WTC11 (cell line): ENCODE measurements at regions not wholly inside any gene's neighbourhood (a gene's known extent, or its start where the extent isn't known, plus 50 kb on each side); places are given as distances from the start of the nearest gene placed in this dataset.

Experiments
- ATAC-seq: fragments of 200-7000 bp; cut with Tn5 transposase; 2 replicates; pipeline ENCODE4 v1.10.0; 2021; ENCODE audit warnings: mild to moderate bottlenecking, moderate library complexity
- CTCF ChIA-PET: fragments of 300-600 bp; sonication (Branson Sonifier 250); formaldehyde crosslinking; loops from one replicate; lab custom pipeline; 2021; ENCODE audit warnings: antibody characterized with exemption; lab: Charles Lee
- POLR2A ChIA-PET: fragments of 350-600 bp; sonication (Branson Sonifier 250); formaldehyde crosslinking; loops from one replicate; lab custom pipeline; 2021; ENCODE audit warnings: antibody characterized with exemption; lab: Charles Lee
- DNase-seq: peaks from one replicate; pipeline ENCODE4 v3.0.0; 2021; ENCODE audit warnings: low spot score
- H3K27ac Mint-ChIP-seq: 2 replicates; pipeline ENCODE4 v1.8.0; 2021; ENCODE audit warnings: mixed read lengths
- H3K27me3 Mint-ChIP-seq: 2 replicates; pipeline ENCODE4 v1.8.0; 2021; ENCODE audit warnings: low read depth, mild to moderate bottlenecking, moderate library complexity, mixed read lengths
- H3K36me3 Mint-ChIP-seq: 2 replicates; pipeline ENCODE4 v1.8.0; 2021; ENCODE audit warnings: mixed read lengths
- H3K4me1 Mint-ChIP-seq: 2 replicates; pipeline ENCODE4 v1.8.0; 2022; ENCODE audit warnings: mixed read lengths
- H3K4me3 Mint-ChIP-seq: 2 replicates; pipeline ENCODE4 v1.8.0; 2021; ENCODE audit warnings: mild to moderate bottlenecking, moderate library complexity, mixed read lengths
- H3K9me3 Mint-ChIP-seq: 2 replicates; pipeline ENCODE4 v1.8.0; 2021; ENCODE audit warnings: mixed read lengths
- ATF1 ChIP-seq: sonication (generic); formaldehyde crosslinking; IDR thresholded peaks from 2 replicates; pipeline ENCODE4 v1.8.1; 2023; ENCODE audit warnings: mild to moderate bottlenecking, moderate library complexity, missing genetic modification reagents
- CREB1 ChIP-seq: sonication (generic); formaldehyde crosslinking; IDR thresholded peaks from 2 replicates; pipeline ENCODE4 v1.8.0; 2023; ENCODE audit warnings: mild to moderate bottlenecking, missing genetic modification reagents
- CREM ChIP-seq: sonication (generic); formaldehyde crosslinking; IDR thresholded peaks from 2 replicates; pipeline ENCODE4 v1.8.1; 2022; ENCODE audit warnings: mild to moderate bottlenecking, missing genetic modification reagents, moderate library complexity
- ESRRA ChIP-seq: sonication (generic); formaldehyde crosslinking; IDR thresholded peaks from 2 replicates; pipeline ENCODE4 v1.8.1; 2022; ENCODE audit warnings: mild to moderate bottlenecking, missing genetic modification reagents, borderline replicate concordance
- GRHL2 ChIP-seq: fragments of 250-450 bp; sonication (Bioruptor Pico); IDR thresholded peaks from 2 replicates; pipeline ENCODE4 v1.8.0; 2022; ENCODE audit warnings: mild to moderate bottlenecking, moderate library complexity; ENCODE audit not compliant: insufficient replicate concordance, severe bottlenecking
- IRF2 ChIP-seq: sonication (generic); formaldehyde crosslinking; IDR thresholded peaks from 2 replicates; pipeline ENCODE4 v1.8.0; 2022; ENCODE audit warnings: low read depth, missing genetic modification reagents, borderline replicate concordance
- MLX ChIP-seq: sonication (generic); formaldehyde crosslinking; IDR thresholded peaks from 2 replicates; pipeline ENCODE4 v1.8.1; 2023; ENCODE audit warnings: mild to moderate bottlenecking, missing genetic modification reagents, moderate library complexity
- MXD4 ChIP-seq: fragments of 250-450 bp; sonication (Bioruptor Pico); IDR thresholded peaks from 2 replicates; pipeline ENCODE4 v1.8.0; 2021; ENCODE audit warnings: mild to moderate bottlenecking, moderate library complexity, borderline replicate concordance
- NFYB ChIP-seq: sonication (generic); formaldehyde crosslinking; conservative IDR thresholded peaks from 2 replicates; pipeline ENCODE4 v1.8.0; 2022; ENCODE audit warnings: low read depth, missing genetic modification reagents
- PREB ChIP-seq: sonication (generic); formaldehyde crosslinking; IDR thresholded peaks from 2 replicates; pipeline ENCODE4 v1.8.1; 2022; ENCODE audit warnings: mild to moderate bottlenecking, missing genetic modification reagents, moderate library complexity, borderline replicate concordance
- PRRX2 ChIP-seq: fragments of 250-450 bp; sonication (Bioruptor Pico); IDR thresholded peaks from 2 replicates; pipeline ENCODE4 v1.8.0; 2021; ENCODE audit warnings: mild to moderate bottlenecking
- TCF7 ChIP-seq: sonication (generic); formaldehyde crosslinking; IDR thresholded peaks from 2 replicates; pipeline ENCODE4 v1.8.0; 2022; ENCODE audit warnings: mild to moderate bottlenecking, low read depth, missing genetic modification reagents, moderate library complexity
- ZMAT4 ChIP-seq: fragments of 250-450 bp; sonication (Bioruptor Pico); IDR thresholded peaks from 2 replicates; pipeline ENCODE4 v1.9.0; 2021; ENCODE audit warnings: mild to moderate bottlenecking
- ZNF671 ChIP-seq: fragments of 250-450 bp; sonication (Bioruptor Pico); IDR thresholded peaks from 2 replicates; pipeline ENCODE4 v1.8.0; 2021; ENCODE audit warnings: mild to moderate bottlenecking
- ZSCAN18 ChIP-seq: fragments of 250-450 bp; sonication (Bioruptor Pico); IDR thresholded peaks from 2 replicates; pipeline ENCODE4 v2.1.2; 2022; ENCODE audit warnings: mild to moderate bottlenecking, moderate library complexity
- TF ChIP-seq, protein P1 (sequence below): sonication (generic); formaldehyde crosslinking; IDR thresholded peaks from 2 replicates; pipeline ENCODE4 v1.8.0; 2023; ENCODE audit warnings: mild to moderate bottlenecking, missing genetic modification reagents
- TF ChIP-seq, protein P2 (sequence below): sonication (generic); formaldehyde crosslinking; IDR thresholded peaks from 2 replicates; pipeline ENCODE4 v1.8.1; 2023; ENCODE audit warnings: mild to moderate bottlenecking, moderate library complexity, missing genetic modification reagents
- TF ChIP-seq, protein P3 (sequence below): sonication (generic); formaldehyde crosslinking; IDR thresholded peaks from 2 replicates; pipeline ENCODE4 v1.8.1; 2022; ENCODE audit warnings: missing genetic modification reagents, borderline replicate concordance
- TF ChIP-seq, protein P4 (sequence below): sonication (generic); formaldehyde crosslinking; IDR thresholded peaks from 2 replicates; pipeline ENCODE4 v1.8.1; 2023; ENCODE audit warnings: mild to moderate bottlenecking, missing genetic modification reagents

- Mint-ChIP-seq H3K9me3 (peaks cover 6% of the 10 kb centered on the region), H3K27ac (no peak overlapping the region), H3K36me3 (no peaks in the 10 kb centered on the region), H3K27me3 (no peaks in the 10 kb centered on the region; the same call in 1 of the 2 replicates), H3K4me1 (no peaks in the 10 kb centered on the region), H3K4me3 (no peak overlapping the region)
- DNase-seq (no peak), ATAC-seq (no peak)
- ChIA-PET CTCF (no interaction called here), POLR2A (no interaction called here)
- TF ChIP-seq, protein P1, sequence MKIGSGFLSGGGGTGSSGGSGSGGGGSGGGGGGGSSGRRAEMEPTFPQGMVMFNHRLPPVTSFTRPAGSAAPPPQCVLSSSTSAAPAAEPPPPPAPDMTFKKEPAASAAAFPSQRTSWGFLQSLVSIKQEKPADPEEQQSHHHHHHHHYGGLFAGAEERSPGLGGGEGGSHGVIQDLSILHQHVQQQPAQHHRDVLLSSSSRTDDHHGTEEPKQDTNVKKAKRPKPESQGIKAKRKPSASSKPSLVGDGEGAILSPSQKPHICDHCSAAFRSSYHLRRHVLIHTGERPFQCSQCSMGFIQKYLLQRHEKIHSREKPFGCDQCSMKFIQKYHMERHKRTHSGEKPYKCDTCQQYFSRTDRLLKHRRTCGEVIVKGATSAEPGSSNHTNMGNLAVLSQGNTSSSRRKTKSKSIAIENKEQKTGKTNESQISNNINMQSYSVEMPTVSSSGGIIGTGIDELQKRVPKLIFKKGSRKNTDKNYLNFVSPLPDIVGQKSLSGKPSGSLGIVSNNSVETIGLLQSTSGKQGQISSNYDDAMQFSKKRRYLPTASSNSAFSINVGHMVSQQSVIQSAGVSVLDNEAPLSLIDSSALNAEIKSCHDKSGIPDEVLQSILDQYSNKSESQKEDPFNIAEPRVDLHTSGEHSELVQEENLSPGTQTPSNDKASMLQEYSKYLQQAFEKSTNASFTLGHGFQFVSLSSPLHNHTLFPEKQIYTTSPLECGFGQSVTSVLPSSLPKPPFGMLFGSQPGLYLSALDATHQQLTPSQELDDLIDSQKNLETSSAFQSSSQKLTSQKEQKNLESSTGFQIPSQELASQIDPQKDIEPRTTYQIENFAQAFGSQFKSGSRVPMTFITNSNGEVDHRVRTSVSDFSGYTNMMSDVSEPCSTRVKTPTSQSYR (CRISPR knock-in tag), result no peak
- no peak for TF ChIP-seq CREM (CRISPR knock-in tag)
- TF ChIP-seq, protein P2, sequence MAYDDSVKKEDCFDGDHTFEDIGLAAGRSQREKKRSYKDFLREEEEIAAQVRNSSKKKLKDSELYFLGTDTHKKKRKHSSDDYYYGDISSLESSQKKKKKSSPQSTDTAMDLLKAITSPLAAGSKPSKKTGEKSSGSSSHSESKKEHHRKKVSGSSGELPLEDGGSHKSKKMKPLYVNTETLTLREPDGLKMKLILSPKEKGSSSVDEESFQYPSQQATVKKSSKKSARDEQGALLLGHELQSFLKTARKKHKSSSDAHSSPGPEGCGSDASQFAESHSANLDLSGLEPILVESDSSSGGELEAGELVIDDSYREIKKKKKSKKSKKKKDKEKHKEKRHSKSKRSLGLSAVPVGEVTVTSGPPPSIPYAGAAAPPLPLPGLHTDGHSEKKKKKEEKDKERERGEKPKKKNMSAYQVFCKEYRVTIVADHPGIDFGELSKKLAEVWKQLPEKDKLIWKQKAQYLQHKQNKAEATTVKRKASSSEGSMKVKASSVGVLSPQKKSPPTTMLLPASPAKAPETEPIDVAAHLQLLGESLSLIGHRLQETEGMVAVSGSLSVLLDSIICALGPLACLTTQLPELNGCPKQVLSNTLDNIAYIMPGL (CRISPR knock-in tag), result no peak
- TF ChIP-seq, protein P3, sequence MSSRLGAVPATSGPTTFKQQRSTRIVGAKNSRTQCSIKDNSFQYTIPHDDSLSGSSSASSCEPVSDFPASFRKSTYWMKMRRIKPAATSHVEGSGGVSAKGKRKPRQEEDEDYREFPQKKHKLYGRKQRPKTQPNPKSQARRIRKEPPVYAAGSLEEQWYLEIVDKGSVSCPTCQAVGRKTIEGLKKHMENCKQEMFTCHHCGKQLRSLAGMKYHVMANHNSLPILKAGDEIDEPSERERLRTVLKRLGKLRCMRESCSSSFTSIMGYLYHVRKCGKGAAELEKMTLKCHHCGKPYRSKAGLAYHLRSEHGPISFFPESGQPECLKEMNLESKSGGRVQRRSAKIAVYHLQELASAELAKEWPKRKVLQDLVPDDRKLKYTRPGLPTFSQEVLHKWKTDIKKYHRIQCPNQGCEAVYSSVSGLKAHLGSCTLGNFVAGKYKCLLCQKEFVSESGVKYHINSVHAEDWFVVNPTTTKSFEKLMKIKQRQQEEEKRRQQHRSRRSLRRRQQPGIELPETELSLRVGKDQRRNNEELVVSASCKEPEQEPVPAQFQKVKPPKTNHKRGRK (CRISPR knock-in tag), result no peak
- TF ChIP-seq ZSCAN18 (CRISPR knock-in tag), result no peak
- no peak for TF ChIP-seq GRHL2 (CRISPR knock-in tag)
- TF ChIP-seq PREB (CRISPR knock-in tag), result no peak
- no peak for TF ChIP-seq NFYB (CRISPR knock-in tag)
- no peak for TF ChIP-seq ZMAT4 (CRISPR knock-in tag)
- TF ChIP-seq ESRRA, result no peak
- TF ChIP-seq ZNF671, result no peak
- no peak for TF ChIP-seq CREB1 (CRISPR knock-in tag)
- no peak for TF ChIP-seq ATF1 (CRISPR knock-in tag)
- TF ChIP-seq, protein P4, sequence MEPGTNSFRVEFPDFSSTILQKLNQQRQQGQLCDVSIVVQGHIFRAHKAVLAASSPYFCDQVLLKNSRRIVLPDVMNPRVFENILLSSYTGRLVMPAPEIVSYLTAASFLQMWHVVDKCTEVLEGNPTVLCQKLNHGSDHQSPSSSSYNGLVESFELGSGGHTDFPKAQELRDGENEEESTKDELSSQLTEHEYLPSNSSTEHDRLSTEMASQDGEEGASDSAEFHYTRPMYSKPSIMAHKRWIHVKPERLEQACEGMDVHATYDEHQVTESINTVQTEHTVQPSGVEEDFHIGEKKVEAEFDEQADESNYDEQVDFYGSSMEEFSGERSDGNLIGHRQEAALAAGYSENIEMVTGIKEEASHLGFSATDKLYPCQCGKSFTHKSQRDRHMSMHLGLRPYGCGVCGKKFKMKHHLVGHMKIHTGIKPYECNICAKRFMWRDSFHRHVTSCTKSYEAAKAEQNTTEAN, result no peak
- no peak for TF ChIP-seq IRF2
- no peak for TF ChIP-seq MXD4 (CRISPR knock-in tag)
- no peak for TF ChIP-seq TCF7 (CRISPR knock-in tag)
- TF ChIP-seq PRRX2, result no peak
- TF ChIP-seq MLX (CRISPR knock-in tag), result no peak
These were observed 299.3 kb upstream of the SLITRK6 start for GRCh38 chr13:86098511-86098910.
